ENCODE measurements at regions not wholly inside any gene's neighbourhood (a gene's known extent, or its start where the extent isn't known, plus 50 kb on each side); places are given as distances from the start of the nearest gene placed in this dataset.

GRCh38 chr3:193119926-193120325 is 121.1 kb upstream of the PLAAT1 start:
- no peak overlapping the region for H3K9ac ChIP-seq (ENCODE audit: low read depth, low read length)
- H3K27ac ChIP-seq (ENCODE audit: low read depth, low read length) = no peak overlapping the region
- H3K9me3 ChIP-seq (ENCODE audit: insufficient read depth, low read depth, low read length) = 0 out of 2 replicates have a peak, but pooled peaks cover 4% of the 10 kb centered on the region
- WGBS = 94% methylated on average over 3 of the region's 3 CpGs
- H3K27me3 ChIP-seq (ENCODE audit: insufficient read depth, low read length) = no peaks in the 10 kb centered on the region
- no peak overlapping the region for H3K4me3 ChIP-seq (ENCODE audit: low read length)
- no peaks in the 10 kb centered on the region for H3K36me3 ChIP-seq (ENCODE audit: insufficient read depth, low read length)
- H3K4me1 ChIP-seq (ENCODE audit: insufficient read depth, low read length) = peaks cover 5% of the 10 kb centered on the region; the same call in 1 of the 2 replicates

- Histone ChIP-seq H3K9me3 (ENCODE audit: insufficient read depth, low read depth, low read length) (no peaks in the 10 kb centered on the region), H3K27ac (ENCODE audit: low read depth, low read length) (no peak overlapping the region), H3K4me1 (ENCODE audit: insufficient read depth, low read length) (no peaks in the 10 kb centered on the region; the same call in 1 of the 2 replicates), H3K9ac (ENCODE audit: low read depth, low read length) (no peak overlapping the region), H3K4me3 (ENCODE audit: low read length) (no peak overlapping the region), H3K27me3 (ENCODE audit: insufficient read depth, low read length) (no peaks in the 10 kb centered on the region), H3K36me3 (ENCODE audit: insufficient read depth, low read length) (no peaks in the 10 kb centered on the region)
- WGBS = 88% methylated on average over 9 of the region's 9 CpGs
Observed at GRCh38 chr3:193124861-193125260, 116.2 kb upstream of the PLAAT1 start.

GRCh38 chr3:193129607-193130006 is 111.4 kb upstream of the PLAAT1 start:
- Histone ChIP-seq H3K27me3 (ENCODE audit: insufficient read depth, low read length) (no peaks in the 10 kb centered on the region), H3K36me3 (ENCODE audit: insufficient read depth, low read length) (no peaks in the 10 kb centered on the region), H3K9ac (ENCODE audit: low read depth, low read length) (no peak overlapping the region), H3K27ac (ENCODE audit: low read depth, low read length) (no peak overlapping the region), H3K4me3 (ENCODE audit: low read length) (no peak overlapping the region), H3K9me3 (ENCODE audit: insufficient read depth, low read depth, low read length) (no peaks in the 10 kb centered on the region), H3K4me1 (ENCODE audit: insufficient read depth, low read length) (no peaks in the 10 kb centered on the region)
- 76% methylated on average over 3 of the region's 4 CpGs for WGBS

- H3K9ac ChIP-seq (ENCODE audit: low read depth, low read length) = no peak overlapping the region
- no peaks in the 10 kb centered on the region for H3K9me3 ChIP-seq (ENCODE audit: insufficient read depth, low read depth, low read length)
- no peaks in the 10 kb centered on the region for H3K4me1 ChIP-seq (ENCODE audit: insufficient read depth, low read length)
- WGBS = 95% methylated on average over 3 of the region's 4 CpGs
- H3K27ac ChIP-seq (ENCODE audit: low read depth, low read length) = no peak overlapping the region
- H3K4me3 ChIP-seq (ENCODE audit: low read length) = no peak overlapping the region
- H3K27me3 ChIP-seq (ENCODE audit: insufficient read depth, low read length) = no peaks in the 10 kb centered on the region
- H3K36me3 ChIP-seq (ENCODE audit: insufficient read depth, low read length) = no peaks in the 10 kb centered on the region
Observed at GRCh38 chr3:193130576-193130975, 110.4 kb upstream of the PLAAT1 start.

GRCh38 chr3:193132241-193132640 is 108.8 kb upstream of the PLAAT1 start:
- Histone ChIP-seq H3K4me3 (ENCODE audit: low read length) (no peak overlapping the region), H3K9me3 (ENCODE audit: insufficient read depth, low read depth, low read length) (no peaks in the 10 kb centered on the region), H3K9ac (ENCODE audit: low read depth, low read length) (no peak overlapping the region), H3K4me1 (ENCODE audit: insufficient read depth, low read length) (no peaks in the 10 kb centered on the region), H3K27me3 (ENCODE audit: insufficient read depth, low read length) (no peaks in the 10 kb centered on the region), H3K27ac (ENCODE audit: low read depth, low read length) (no peak overlapping the region), H3K36me3 (ENCODE audit: insufficient read depth, low read length) (no peaks in the 10 kb centered on the region)
- WGBS = 100% methylated on average over 1 of the region's 2 CpGs

- no peaks in the 10 kb centered on the region for H3K36me3 ChIP-seq (ENCODE audit: insufficient read depth, low read length)
- H3K27me3 ChIP-seq (ENCODE audit: insufficient read depth, low read length) = no peaks in the 10 kb centered on the region
- WGBS = 96% methylated on average over 4 of the region's 4 CpGs
- H3K4me3 ChIP-seq (ENCODE audit: low read length) = no peak overlapping the region
- H3K27ac ChIP-seq (ENCODE audit: low read depth, low read length) = no peak overlapping the region
- H3K9me3 ChIP-seq (ENCODE audit: insufficient read depth, low read depth, low read length) = no peaks in the 10 kb centered on the region
- H3K9ac ChIP-seq (ENCODE audit: low read depth, low read length) = no peak overlapping the region
- H3K4me1 ChIP-seq (ENCODE audit: insufficient read depth, low read length) = no peaks in the 10 kb centered on the region
Observed at GRCh38 chr3:193132964-193133363, 108.1 kb upstream of the PLAAT1 start.

- H3K27me3 ChIP-seq (ENCODE audit: insufficient read depth, low read length) = no peaks in the 10 kb centered on the region
- H3K4me3 ChIP-seq (ENCODE audit: low read length) = no peak overlapping the region
- H3K9ac ChIP-seq (ENCODE audit: low read depth, low read length) = no peak overlapping the region
- 89% methylated on average over 5 of the region's 5 CpGs for WGBS
- no peaks in the 10 kb centered on the region for H3K9me3 ChIP-seq (ENCODE audit: insufficient read depth, low read depth, low read length)
- H3K36me3 ChIP-seq (ENCODE audit: insufficient read depth, low read length) = no peaks in the 10 kb centered on the region
- no peaks in the 10 kb centered on the region for H3K4me1 ChIP-seq (ENCODE audit: insufficient read depth, low read length)
- no peak overlapping the region for H3K27ac ChIP-seq (ENCODE audit: low read depth, low read length)
Observed at GRCh38 chr3:193134856-193135255, 106.2 kb upstream of the PLAAT1 start.

GRCh38 chr3:193140381-193140780 is 100.6 kb upstream of the PLAAT1 start:
- Histone ChIP-seq H3K9ac (ENCODE audit: low read depth, low read length) (no peak overlapping the region), H3K4me1 (ENCODE audit: insufficient read depth, low read length) (no peaks in the 10 kb centered on the region), H3K36me3 (ENCODE audit: insufficient read depth, low read length) (no peaks in the 10 kb centered on the region), H3K27ac (ENCODE audit: low read depth, low read length) (no peak overlapping the region), H3K4me3 (ENCODE audit: low read length) (no peak overlapping the region), H3K27me3 (ENCODE audit: insufficient read depth, low read length) (no peaks in the 10 kb centered on the region), H3K9me3 (ENCODE audit: insufficient read depth, low read depth, low read length) (no peaks in the 10 kb centered on the region)
- 88% methylated on average over 2 of the region's 2 CpGs for WGBS

- H3K27me3 ChIP-seq (ENCODE audit: insufficient read depth, low read length) = no peaks in the 10 kb centered on the region
- no peak overlapping the region for H3K9ac ChIP-seq (ENCODE audit: low read depth, low read length)
- H3K4me1 ChIP-seq (ENCODE audit: insufficient read depth, low read length) = no peaks in the 10 kb centered on the region
- no peaks in the 10 kb centered on the region for H3K36me3 ChIP-seq (ENCODE audit: insufficient read depth, low read length)
- no peaks in the 10 kb centered on the region for H3K9me3 ChIP-seq (ENCODE audit: insufficient read depth, low read depth, low read length)
- no peak overlapping the region for H3K4me3 ChIP-seq (ENCODE audit: low read length)
- H3K27ac ChIP-seq (ENCODE audit: low read depth, low read length) = no peak overlapping the region
- 99% methylated on average over 3 of the region's 3 CpGs for WGBS
Observed at GRCh38 chr3:193145248-193145647, 95.8 kb upstream of the PLAAT1 start.

GRCh38 chr3:193148688-193149473 is 92.1 kb upstream of the PLAAT1 start:
- H3K27ac ChIP-seq (ENCODE audit: low read depth, low read length) = no peak overlapping the region
- no peaks in the 10 kb centered on the region for H3K27me3 ChIP-seq (ENCODE audit: insufficient read depth, low read length)
- WGBS = 96% methylated on average over 4 of the region's 5 CpGs
- H3K9ac ChIP-seq (ENCODE audit: low read depth, low read length) = no peak overlapping the region
- no peaks in the 10 kb centered on the region for H3K36me3 ChIP-seq (ENCODE audit: insufficient read depth, low read length)
- no peaks in the 10 kb centered on the region for H3K9me3 ChIP-seq (ENCODE audit: insufficient read depth, low read depth, low read length)
- no peak overlapping the region for H3K4me3 ChIP-seq (ENCODE audit: low read length)
- no peaks in the 10 kb centered on the region for H3K4me1 ChIP-seq (ENCODE audit: insufficient read depth, low read length)

- Histone ChIP-seq H3K27me3 (ENCODE audit: insufficient read depth, low read length) (no peaks in the 10 kb centered on the region), H3K4me1 (ENCODE audit: insufficient read depth, low read length) (no peaks in the 10 kb centered on the region), H3K4me3 (ENCODE audit: low read length) (no peak overlapping the region), H3K36me3 (ENCODE audit: insufficient read depth, low read length) (no peaks in the 10 kb centered on the region), H3K9ac (ENCODE audit: low read depth, low read length) (no peak overlapping the region), H3K9me3 (ENCODE audit: insufficient read depth, low read depth, low read length) (no peaks in the 10 kb centered on the region), H3K27ac (ENCODE audit: low read depth, low read length) (no peak overlapping the region)
- 78% methylated on average over 1 of the region's 2 CpGs for WGBS
Observed at GRCh38 chr3:193149998-193150397, 91.0 kb upstream of the PLAAT1 start.

All from HUES64 (cell line).